Gastroesophageal sphincter (tissue), 4 donors: ENCODE measurements at regions not wholly inside any gene's neighbourhood (a gene's known extent, or its start where the extent isn't known, plus 50 kb on each side); places are given as distances from the start of the nearest gene placed in this dataset.

Experiments
- ATAC-seq: fragments of 150-250 bp; one replicate; pipeline ENCODE4 v1.9.1; 2016; ENCODE audit warnings: mild to moderate bottlenecking, moderate library complexity
- H3K27ac ChIP-seq, 4 donors: fragments of 200-600 bp; sonication (generic) in 3 of 4; 1 replicate in 3 of 4; 2 replicates in 1 of 4; pipeline ENCODE4 v1.5.1; 2016 to 2019
- H3K27me3 ChIP-seq: fragments of 200-600 bp; sonication (generic); one replicate; pipeline ENCODE4 v1.5.1; 2019
- H3K36me3 ChIP-seq, 2 donors: fragments of 200-600 bp; sonication (generic); one replicate each; pipeline ENCODE4 v1.5.1; 2019; ENCODE audit warnings: control low read depth in 1 of 2
- H3K4me1 ChIP-seq, 3 donors: fragments of 200-600 bp; sonication (generic); 1 replicate in 2 of 3; 2 replicates in 1 of 3; pipeline ENCODE4 v1.5.1; 2016 to 2019; ENCODE audit warnings: control low read depth in 2 of 3
- H3K4me3 ChIP-seq, 2 donors: fragments of 200-600 bp; sonication (generic); one replicate each; pipeline ENCODE4 v1.5.1; 2019; ENCODE audit warnings: mild to moderate bottlenecking in 1 of 2, moderate library complexity in 1 of 2
- H3K9me3 ChIP-seq, 3 donors: fragments of 200-600 bp; sonication (generic); one replicate each; pipeline ENCODE4 v1.5.1; 2017 to 2019; ENCODE audit warnings: control low read depth in 2 of 3
- CTCF ChIP-seq, 4 experiments: fragments of 200-600 bp in 2 of 4; fragments of 450-650 bp in 2 of 4; sonication (generic) in 1 of 4; IDR thresholded peaks; one replicate each; pipeline ENCODE4 v1.5.1; 2017 to 2019; ENCODE audit warnings: antibody characterized with exemption in 4 of 4, mild to moderate bottlenecking in 2 of 4, moderate library complexity in 2 of 4
- EP300 ChIP-seq: sonication (generic); formaldehyde crosslinking; IDR thresholded peaks from one replicate; pipeline ENCODE4 v1.6.1; 2017; ENCODE audit warnings: antibody characterized with exemption, mild to moderate bottlenecking
- POLR2A ChIP-seq, 2 donors: fragments of 450-650 bp; IDR thresholded peaks; one replicate each; pipeline ENCODE4 v1.6.1; 2017; ENCODE audit warnings: antibody characterized with exemption in 2 of 2, mild to moderate bottlenecking in 2 of 2, moderate library complexity in 1 of 2
- POLR2AphosphoS5 ChIP-seq: sonication (generic); formaldehyde crosslinking; IDR thresholded peaks from one replicate; pipeline ENCODE4 v1.6.1; 2017; ENCODE audit warnings: antibody characterized with exemption
- WGBS, 2 donors: methylation state at CpG; one replicate each; pipeline ENCODE4 v1.1.5; 2018; ENCODE audit warnings: low coverage in 1 of 2; 5-methylcytosine and 5-hydroxymethylcytosine counted together

GRCh38 chr3:78221796-78222195 is 1181.9 kb downstream of the ROBO2 start:
- H3K27me3 ChIP-seq = no peaks in the 10 kb centered on the region
- H3K4me1 ChIP-seq = no peaks in the 10 kb centered on the region
- no peak for ATAC-seq
- TF ChIP-seq POLR2A (IDR thresholded peaks at IDR 0.05) (no peak), POLR2AphosphoS5 (no peak), CTCF (IDR thresholded peaks at IDR 0.05) (no peak), EP300 (no peak)
- H3K27ac ChIP-seq = no peak overlapping the region
- H3K36me3 ChIP-seq = no peaks in the 10 kb centered on the region
- no peaks in the 10 kb centered on the region for H3K9me3 ChIP-seq
- no peak overlapping the region for H3K4me3 ChIP-seq

GRCh38 chr3:78235841-78236240 is 1195.9 kb downstream of the ROBO2 start:
- H3K4me1 ChIP-seq = no peaks in the 10 kb centered on the region
- TF ChIP-seq CTCF (IDR thresholded peaks at IDR 0.05) (no peak), POLR2A (IDR thresholded peaks at IDR 0.05) (no peak), POLR2AphosphoS5 (no peak), EP300 (no peak)
- no peaks in the 10 kb centered on the region for H3K27me3 ChIP-seq
- H3K27ac ChIP-seq = no peak overlapping the region
- peaks cover 0 to 15% (median 0%) of the 10 kb centered on the region in 3 donors for H3K9me3 ChIP-seq
- ATAC-seq = no peak
- no peak overlapping the region for H3K4me3 ChIP-seq
- no peaks in the 10 kb centered on the region for H3K36me3 ChIP-seq

GRCh38 chr3:78238811-78239210 is 1198.9 kb downstream of the ROBO2 start:
- WGBS, 2 donors = 27% methylated on average over 4 of the region's 5 CpGs; no CpG with 5 or more reads in 1 of the 2 donors
- Histone ChIP-seq H3K4me3 (no peak overlapping the region), H3K27ac (no peak overlapping the region), H3K4me1 (no peaks in the 10 kb centered on the region), H3K9me3 (peaks cover 0 to 25% (median 0%) of the 10 kb centered on the region in 3 donors), H3K36me3 (no peaks in the 10 kb centered on the region), H3K27me3 (no peaks in the 10 kb centered on the region)
- TF ChIP-seq CTCF (IDR thresholded peaks at IDR 0.05) (no peak), POLR2A (IDR thresholded peaks at IDR 0.05) (no peak), EP300 (no peak)
- ATAC-seq = no peak

GRCh38 chr3:78242724-78243123 is 1202.8 kb downstream of the ROBO2 start:
- TF ChIP-seq CTCF (IDR thresholded peaks at IDR 0.05) = no peak
- no peak for TF ChIP-seq EP300
- no peak for TF ChIP-seq POLR2AphosphoS5
- TF ChIP-seq POLR2A (IDR thresholded peaks at IDR 0.05) = no peak
- H3K4me3 ChIP-seq = no peak overlapping the region
- H3K27me3 ChIP-seq = no peaks in the 10 kb centered on the region
- H3K27ac ChIP-seq = no peak overlapping the region
- H3K9me3 ChIP-seq = peaks cover 0 to 35% (median 0%) of the 10 kb centered on the region in 3 donors
- ATAC-seq = no peak
- no peaks in the 10 kb centered on the region for H3K4me1 ChIP-seq
- no peaks in the 10 kb centered on the region for H3K36me3 ChIP-seq
- WGBS, 2 donors = 73 to 85% methylated on average over 3 of the region's 3 CpGs

GRCh38 chr3:78244136-78244535 is 1204.2 kb downstream of the ROBO2 start:
- peaks cover 0 to 33% (median 0%) of the 10 kb centered on the region in 3 donors for H3K9me3 ChIP-seq
- no peak overlapping the region for H3K27ac ChIP-seq
- TF ChIP-seq POLR2AphosphoS5 (no peak), EP300 (no peak), POLR2A (IDR thresholded peaks at IDR 0.05) (no peak), CTCF (IDR thresholded peaks at IDR 0.05) (no peak)
- no peak for ATAC-seq
- H3K27me3 ChIP-seq = no peaks in the 10 kb centered on the region
- WGBS, 2 donors = 50 to 60% methylated on average over 1 to 2 of the region's 2 CpGs
- H3K36me3 ChIP-seq = no peaks in the 10 kb centered on the region
- no peak overlapping the region for H3K4me3 ChIP-seq
- no peaks in the 10 kb centered on the region for H3K4me1 ChIP-seq
